H1 (cell line): ENCODE measurements at regions not wholly inside any gene's neighbourhood (a gene's known extent, or its start where the extent isn't known, plus 50 kb on each side); places are given as distances from the start of the nearest gene placed in this dataset.

Source experiments
- CTCF ChIA-PET: fragments of 300-600 bp; sonication (Branson Sonifier 250); formaldehyde crosslinking; loops from one replicate; lab custom pipeline; 2021; ENCODE audit not compliant: partially characterized antibody; lab: Charles Lee
- POLR2A ChIA-PET: fragments of 300-600 bp; sonication (Branson Sonifier 250); formaldehyde crosslinking; loops from one replicate; lab custom pipeline; 2021; ENCODE audit warnings: inconsistent platforms; ENCODE audit not compliant: partially characterized antibody; lab: Charles Lee
- DNase-seq, 2 experiments: peaks; one replicate each; pipeline versions ENCODE4 v3.0.0 to v3.0.0-alpha.2; 2010 to 2022; ENCODE audit warnings: low spot score in 2 of 2, low read depth in 1 of 2, mixed read lengths in 1 of 2
- FAIRE-seq: peaks from 2 replicates; lab custom pipeline; 2011; peaks lifted over from hg19 to GRCh38; lab: Jason Lieb, UNC
- H2AFZ ChIP-seq: 2 replicates; pipeline ENCODE4 v1.8.1; 2012; ENCODE audit warnings: low read length, inconsistent platforms
- H2AK5ac ChIP-seq: 2 replicates; pipeline ENCODE4 v1.6.1; 2013; ENCODE audit warnings: low read depth, low read length
- H2BK120ac ChIP-seq: replicated peaks from 2 replicates; pipeline ENCODE3; 2013; ENCODE audit warnings: low read depth, low read length, inconsistent platforms
- H2BK12ac ChIP-seq: 2 replicates; pipeline ENCODE4 v1.6.1; 2013; ENCODE audit warnings: low read depth, low read length
- H2BK15ac ChIP-seq: 2 replicates; pipeline ENCODE4 v1.6.1; 2013; ENCODE audit warnings: low read length
- H2BK20ac ChIP-seq: 2 replicates; pipeline ENCODE4 v1.6.1; 2013; ENCODE audit warnings: low read length
- H2BK5ac ChIP-seq: 2 replicates; pipeline ENCODE4 v1.6.1; 2013; ENCODE audit warnings: low read depth, low read length
- H3K14ac ChIP-seq: 2 replicates; pipeline ENCODE4 v1.6.1; 2013; ENCODE audit warnings: inconsistent platforms; ENCODE audit not compliant: insufficient read length
- H3K18ac ChIP-seq: 2 replicates; pipeline ENCODE4 v1.6.1; 2013; ENCODE audit warnings: low read length; ENCODE audit errors: extremely low read depth
- H3K23ac ChIP-seq: 2 replicates; pipeline ENCODE4 v1.6.1; 2013; ENCODE audit warnings: inconsistent platforms; ENCODE audit not compliant: insufficient read length
- H3K23me2 ChIP-seq: 2 replicates; pipeline ENCODE4 v1.6.1; 2013; ENCODE audit warnings: low read depth, low read length
- H3K27ac ChIP-seq: 2 replicates; pipeline ENCODE4 v1.6.1; 2011; ENCODE audit warnings: low read depth, low read length, inconsistent platforms
- H3K27me3 ChIP-seq, 4 experiments: replicated peaks in 1 of 4; 1 replicate in 1 of 4; 2 replicates in 3 of 4; pipeline versions ENCODE4 v1.6.1 to v1.8.1; 2011 to 2013; ENCODE audit warnings: low read length in 3 of 4, mild to moderate bottlenecking in 3 of 4, inconsistent platforms in 2 of 4, mixed read lengths in 2 of 4, moderate library complexity in 1 of 4; ENCODE audit not compliant: control insufficient read depth in 3 of 4, insufficient read depth in 3 of 4; ENCODE audit errors: extremely low read depth in 1 of 4
- H3K36me3 ChIP-seq, 4 experiments: 2 replicates each; pipeline versions ENCODE4 v1.6.1 to v1.8.1; 2011 to 2013; ENCODE audit warnings: mild to moderate bottlenecking in 4 of 4, low read length in 3 of 4, moderate library complexity in 2 of 4, control low read depth in 1 of 4, inconsistent platforms in 1 of 4; ENCODE audit not compliant: insufficient read depth in 4 of 4, control insufficient read depth in 2 of 4
- H3K4ac ChIP-seq: replicated peaks from 2 replicates; pipeline ENCODE3; 2013; ENCODE audit warnings: low read length, low read depth, mixed read lengths, inconsistent platforms; ENCODE audit not compliant: insufficient read length
- H3K4me1 ChIP-seq, 4 experiments: replicated peaks in 1 of 4; 1 replicate in 1 of 4; 2 replicates in 3 of 4; pipeline versions ENCODE4 v1.6.1 to v1.8.1; 2011 to 2013; ENCODE audit warnings: low read length in 3 of 4, inconsistent platforms in 2 of 4, mixed read lengths in 1 of 4; ENCODE audit not compliant: insufficient read depth in 4 of 4, control insufficient read depth in 3 of 4
- H3K4me2 ChIP-seq, 2 experiments: 2 replicates each; pipeline versions ENCODE4 v1.6.1 to v1.8.1; 2011 to 2013; ENCODE audit warnings: low read depth in 2 of 2, low read length in 2 of 2, control low read depth in 1 of 2, inconsistent platforms in 1 of 2, mild to moderate bottlenecking in 1 of 2; ENCODE audit not compliant: insufficient read depth in 1 of 2
- H3K4me3 ChIP-seq, 4 experiments: fragments of 200-600, 300-600 bp in 1 of 4; sonication (generic), shearing (Covaris generic), sonication (Bioruptor Twin) in 1 of 4; 2 replicates each; pipeline versions ENCODE4 v1.5.1 to v1.8.1; 2011 to 2016; ENCODE audit warnings: low read length in 4 of 4, low read depth in 3 of 4, control low read depth in 2 of 4, inconsistent platforms in 2 of 4, mild to moderate bottlenecking in 2 of 4, mixed read lengths in 1 of 4, moderate library complexity in 1 of 4; ENCODE audit not compliant: insufficient read depth in 2 of 4; ENCODE audit errors: extremely low read depth in 1 of 4
- H3K56ac ChIP-seq: replicated peaks from 2 replicates; pipeline ENCODE3; 2013; ENCODE audit warnings: low read depth, mild to moderate bottlenecking, mixed read lengths, low read length, inconsistent platforms; ENCODE audit not compliant: insufficient read length
- H3K79me1 ChIP-seq: 2 replicates; pipeline ENCODE4 v1.6.1; 2013; ENCODE audit warnings: low read depth, low read length, control low read depth
- H3K79me2 ChIP-seq, 2 experiments: 2 replicates each; pipeline versions ENCODE4 v1.6.1 to v1.8.1; 2012 to 2013; ENCODE audit warnings: low read length in 2 of 2, mild to moderate bottlenecking in 2 of 2, inconsistent platforms in 1 of 2; ENCODE audit not compliant: insufficient read depth in 2 of 2, control insufficient read depth in 1 of 2
- H3K9ac ChIP-seq, 4 experiments: replicated peaks in 1 of 4; 1 replicate in 1 of 4; 2 replicates in 3 of 4; pipeline versions ENCODE4 v1.6.1 to v1.8.1; 2011 to 2013; ENCODE audit warnings: low read depth in 3 of 4, low read length in 3 of 4, control low read depth in 2 of 4, mild to moderate bottlenecking in 2 of 4, moderate library complexity in 2 of 4, inconsistent platforms in 1 of 4; ENCODE audit errors: extremely low read depth in 1 of 4
- H3K9me3 ChIP-seq, 2 experiments: 2 replicates each; pipeline versions ENCODE4 v1.6.1 to v1.8.1; 2012 to 2013; ENCODE audit warnings: mild to moderate bottlenecking in 2 of 2, moderate library complexity in 2 of 2, control low read depth in 1 of 2, inconsistent platforms in 1 of 2, low read depth in 1 of 2, low read length in 1 of 2, mixed read lengths in 1 of 2; ENCODE audit not compliant: insufficient read depth in 2 of 2
- H4K20me1 ChIP-seq, 2 experiments: replicated peaks in 1 of 2; 2 replicates each; pipeline versions ENCODE3 to v1.8.1; 2011 to 2013; ENCODE audit warnings: inconsistent platforms in 2 of 2, low read length in 2 of 2, mild to moderate bottlenecking in 1 of 2; ENCODE audit not compliant: insufficient read depth in 2 of 2, control insufficient read depth in 1 of 2
- H4K5ac ChIP-seq: 2 replicates; pipeline ENCODE4 v1.6.1; 2013; ENCODE audit warnings: low read length, low read depth, mixed read lengths, inconsistent platforms; ENCODE audit not compliant: insufficient read length
- H4K8ac ChIP-seq: 2 replicates; pipeline ENCODE4 v1.8.0; 2013; ENCODE audit warnings: mild to moderate bottlenecking, moderate library complexity, low read length, inconsistent platforms; ENCODE audit not compliant: insufficient read depth; ENCODE audit errors: extremely low read depth
- H4K91ac ChIP-seq: replicated peaks from 2 replicates; pipeline ENCODE3; 2013; ENCODE audit warnings: low read length, mixed read lengths, inconsistent platforms; ENCODE audit not compliant: insufficient read length
- CEBPB ChIP-seq: IDR thresholded peaks from 2 replicates; pipeline ENCODE4 v1.6.1; 2012; ENCODE audit warnings: low read depth, low read length
- FOSL1 ChIP-seq: IDR thresholded peaks from 2 replicates; pipeline ENCODE4 v1.6.1; 2011; ENCODE audit warnings: mild to moderate bottlenecking, low read depth, low read length, moderate library complexity; ENCODE audit not compliant: insufficient read depth
- JUND ChIP-seq: IDR thresholded peaks from 2 replicates; pipeline ENCODE4 v1.6.1; 2011; ENCODE audit warnings: mild to moderate bottlenecking, improper control_type of control experiment, low read length
- RAD21 ChIP-seq, 2 experiments: IDR thresholded peaks in 1 of 2; conservative IDR thresholded peaks in 1 of 2; 2 replicates each; pipeline ENCODE4 v1.6.1; 2011; ENCODE audit warnings: low read depth in 2 of 2, low read length in 2 of 2, improper control_type of control experiment in 1 of 2, inconsistent platforms in 1 of 2, mild to moderate bottlenecking in 1 of 2, moderate library complexity in 1 of 2
- TEAD4 ChIP-seq: IDR thresholded peaks from 2 replicates; pipeline ENCODE4 v1.6.1; 2012; ENCODE audit warnings: low read depth, low read length, inconsistent platforms, mixed read lengths
- WGBS, 2 experiments: shearing (Covaris generic) in 1 of 2; methylation state at CpG; one replicate each; pipeline versions ENCODE4 v1.1.6 to v1.1.7; 2013 to 2015; ENCODE audit warnings: low lambda C conversion rate in 2 of 2, mixed read lengths in 2 of 2, inconsistent platforms in 1 of 2, low coverage in 1 of 2, missing lambda C conversion rate in 1 of 2; ENCODE audit not compliant: insufficient replicate concordance in 2 of 2, insufficient coverage in 1 of 2, insufficient read length in 1 of 2; ENCODE audit errors: extremely low coverage in 1 of 2, missing lambda C conversion rate in 1 of 2; 5-methylcytosine and 5-hydroxymethylcytosine counted together
- TF ChIP-seq, protein P1 (sequence below): IDR thresholded peaks from 2 replicates; pipeline ENCODE4 v1.6.1; 2012; ENCODE audit warnings: low read length, inconsistent platforms
- TF ChIP-seq, protein P2 (sequence below), 3 experiments: IDR thresholded peaks; 1 replicate in 2 of 3; 2 replicates in 1 of 3; pipeline versions ENCODE4 v1.5.1 to v1.6.1; 2011; ENCODE audit warnings: low read length in 3 of 3, mild to moderate bottlenecking in 3 of 3, inconsistent platforms in 2 of 3, low read depth in 1 of 3, moderate library complexity in 1 of 3; ENCODE audit not compliant: insufficient read depth in 1 of 3; ENCODE audit errors: control extremely low read depth in 1 of 3

DNA sequence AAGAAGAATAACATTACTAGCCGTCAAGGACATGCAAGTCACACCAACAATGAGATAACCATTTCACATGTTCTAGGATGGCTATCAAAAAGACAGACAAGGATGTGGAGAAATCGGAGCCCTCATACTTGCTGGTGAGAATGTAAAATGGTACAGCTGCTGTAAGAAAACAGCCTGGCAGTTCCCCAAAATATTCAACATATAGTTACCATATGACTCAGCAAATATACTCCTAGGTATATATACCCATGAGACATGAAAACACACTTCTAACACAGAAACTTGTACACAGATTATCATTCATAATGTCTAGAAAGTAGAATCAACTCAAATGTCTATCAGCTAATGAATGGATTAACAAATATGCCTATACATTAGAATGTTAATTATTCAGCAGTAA, 105.4 kb upstream of the PCAT7 start:
- no peak overlapping the region for H3K4me2 ChIP-seq
- no peaks in the 10 kb centered on the region for H3K9me3 ChIP-seq
- TF ChIP-seq JUND (no peak), RAD21 (IDR thresholded peaks at IDR 0.05 in 1 of 2, conservative IDR thresholded peaks at IDR 0.05 in 1 of 2; ENCODE audit: low read depth in 2 of 2, low read length in 2 of 2) (no peak), FOSL1 (no peak), TEAD4 (no peak), CEBPB (no peak)
- TF ChIP-seq, protein P1, sequence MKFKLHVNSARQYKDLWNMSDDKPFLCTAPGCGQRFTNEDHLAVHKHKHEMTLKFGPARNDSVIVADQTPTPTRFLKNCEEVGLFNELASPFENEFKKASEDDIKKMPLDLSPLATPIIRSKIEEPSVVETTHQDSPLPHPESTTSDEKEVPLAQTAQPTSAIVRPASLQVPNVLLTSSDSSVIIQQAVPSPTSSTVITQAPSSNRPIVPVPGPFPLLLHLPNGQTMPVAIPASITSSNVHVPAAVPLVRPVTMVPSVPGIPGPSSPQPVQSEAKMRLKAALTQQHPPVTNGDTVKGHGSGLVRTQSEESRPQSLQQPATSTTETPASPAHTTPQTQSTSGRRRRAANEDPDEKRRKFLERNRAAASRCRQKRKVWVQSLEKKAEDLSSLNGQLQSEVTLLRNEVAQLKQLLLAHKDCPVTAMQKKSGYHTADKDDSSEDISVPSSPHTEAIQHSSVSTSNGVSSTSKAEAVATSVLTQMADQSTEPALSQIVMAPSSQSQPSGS, result no peak
- TF ChIP-seq, protein P2, sequence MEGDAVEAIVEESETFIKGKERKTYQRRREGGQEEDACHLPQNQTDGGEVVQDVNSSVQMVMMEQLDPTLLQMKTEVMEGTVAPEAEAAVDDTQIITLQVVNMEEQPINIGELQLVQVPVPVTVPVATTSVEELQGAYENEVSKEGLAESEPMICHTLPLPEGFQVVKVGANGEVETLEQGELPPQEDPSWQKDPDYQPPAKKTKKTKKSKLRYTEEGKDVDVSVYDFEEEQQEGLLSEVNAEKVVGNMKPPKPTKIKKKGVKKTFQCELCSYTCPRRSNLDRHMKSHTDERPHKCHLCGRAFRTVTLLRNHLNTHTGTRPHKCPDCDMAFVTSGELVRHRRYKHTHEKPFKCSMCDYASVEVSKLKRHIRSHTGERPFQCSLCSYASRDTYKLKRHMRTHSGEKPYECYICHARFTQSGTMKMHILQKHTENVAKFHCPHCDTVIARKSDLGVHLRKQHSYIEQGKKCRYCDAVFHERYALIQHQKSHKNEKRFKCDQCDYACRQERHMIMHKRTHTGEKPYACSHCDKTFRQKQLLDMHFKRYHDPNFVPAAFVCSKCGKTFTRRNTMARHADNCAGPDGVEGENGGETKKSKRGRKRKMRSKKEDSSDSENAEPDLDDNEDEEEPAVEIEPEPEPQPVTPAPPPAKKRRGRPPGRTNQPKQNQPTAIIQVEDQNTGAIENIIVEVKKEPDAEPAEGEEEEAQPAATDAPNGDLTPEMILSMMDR (IDR thresholded peaks at IDR 0.05; ENCODE audit: control extremely low read depth in 1 of 3, insufficient read depth in 1 of 3, low read depth in 1 of 3, low read length in 3 of 3), result no peak
- ChIA-PET CTCF (interaction anchor here (0.9 kb wide), 1 partner anchor 154 kb away, joined by 3 read pairs; no protein-coding TSS in a partner anchor), POLR2A (no interaction called here)
- H3K4me1 ChIP-seq, result no peaks in the 10 kb centered on the region
- no peaks in the 10 kb centered on the region for H3K27me3 ChIP-seq
- H2BK12ac ChIP-seq, result no peak overlapping the region
- H3K14ac ChIP-seq, result no peak overlapping the region
- H2BK5ac ChIP-seq, result no peak overlapping the region
- no peak overlapping the region for H3K56ac ChIP-seq
- no peaks in the 10 kb centered on the region for H3K23me2 ChIP-seq
- DNase-seq (no peak), FAIRE-seq (peak; percentile 13)
- no peaks in the 10 kb centered on the region for H3K79me1 ChIP-seq
- H4K5ac ChIP-seq, result no peak overlapping the region
- H2AK5ac ChIP-seq, result no peak overlapping the region
- no peak overlapping the region for H3K23ac ChIP-seq
- H3K4me3 ChIP-seq, result no peak overlapping the region
- 85% methylated on average over 2 of the region's 2 CpGs; no CpG with 5 or more reads in 1 of the 2 experiments for WGBS, 2 experiments
- H2BK120ac ChIP-seq, result no peak overlapping the region
- peaks cover 0 to 39% (median 8%) of the 10 kb centered on the region in 4 experiments; a peak in 6 of 8 replicates for H3K36me3 ChIP-seq
- no peak overlapping the region for H2BK20ac ChIP-seq
- no peak overlapping the region for H2BK15ac ChIP-seq
- no peak overlapping the region for H3K4ac ChIP-seq
- no peak overlapping the region for H4K91ac ChIP-seq
- no peak overlapping the region for H3K18ac ChIP-seq
- no peak overlapping the region for H3K27ac ChIP-seq
- H3K79me2 ChIP-seq, result no peaks in the 10 kb centered on the region
- H3K9ac ChIP-seq, result no peak overlapping the region
- H4K8ac ChIP-seq, result no peak overlapping the region
- H4K20me1 ChIP-seq, result peaks cover 0 to 2% of the 10 kb centered on the region in 2 experiments
- no peak overlapping the region for H2AFZ ChIP-seq
